Nephron (organoid): ENCODE measurements at regions not wholly inside any gene's neighbourhood (a gene's known extent, or its start where the extent isn't known, plus 50 kb on each side); places are given as distances from the start of the nearest gene placed in this dataset.

Experiments used
- H3K27ac Mint-ChIP-seq, 3 experiments: 2 replicates each; pipeline ENCODE4 v1.8.0; 2020; ENCODE audit warnings: mixed read lengths in 3 of 3, mild to moderate bottlenecking in 2 of 3, moderate library complexity in 1 of 3
- H3K27me3 Mint-ChIP-seq: 2 replicates; pipeline ENCODE4 v1.8.0; 2021; ENCODE audit warnings: low read depth, mild to moderate bottlenecking, moderate library complexity, mixed read lengths
- H3K36me3 Mint-ChIP-seq: 2 replicates; pipeline ENCODE4 v1.8.0; 2020; ENCODE audit warnings: low read depth, mixed read lengths
- H3K4me1 Mint-ChIP-seq: 2 replicates; pipeline ENCODE4 v1.8.0; 2020; ENCODE audit warnings: mixed read lengths
- H3K4me3 Mint-ChIP-seq, 3 experiments: 2 replicates each; pipeline ENCODE4 v1.8.0; 2020; ENCODE audit warnings: mild to moderate bottlenecking in 3 of 3, mixed read lengths in 3 of 3, moderate library complexity in 2 of 3
- H3K9me3 Mint-ChIP-seq: 2 replicates; pipeline ENCODE4 v1.8.0; 2020; ENCODE audit warnings: mixed read lengths
- CTCF ChIP-seq, 3 experiments: fragments of 200-600 bp; sonication (generic); IDR thresholded peaks; one replicate each; pipeline ENCODE4 v1.5.0; 2021; ENCODE audit warnings: antibody characterized with exemption in 3 of 3; ENCODE audit not compliant: unreplicated experiment in 3 of 3

GRCh38 chr1:60908159-60908558, 174.2 kb upstream of the NFIA start:
- Mint-ChIP-seq H3K27ac (no peak overlapping the region), H3K4me1 (peaks cover 55% of the 10 kb centered on the region), H3K9me3 (no peaks in the 10 kb centered on the region), H3K4me3 (no peak overlapping the region), H3K27me3 (no peaks in the 10 kb centered on the region), H3K36me3 (no peaks in the 10 kb centered on the region)
- no peak for TF ChIP-seq CTCF (IDR thresholded peaks at IDR 0.05; ENCODE audit: unreplicated experiment in 3 of 3)

- Mint-ChIP-seq H3K4me1 (peaks cover 46% of the 10 kb centered on the region), H3K9me3 (no peaks in the 10 kb centered on the region), H3K36me3 (no peaks in the 10 kb centered on the region), H3K27me3 (no peaks in the 10 kb centered on the region), H3K4me3 (no peak overlapping the region), H3K27ac (no peak overlapping the region)
- TF ChIP-seq CTCF (IDR thresholded peaks at IDR 0.05; ENCODE audit: unreplicated experiment in 3 of 3), result no peak
These were observed 175.8 kb upstream of the NFIA start for GRCh38 chr1:60906526-60906925.

GRCh38 chr1:60906039-60906438, 176.3 kb upstream of the NFIA start:
- TF ChIP-seq CTCF (IDR thresholded peaks at IDR 0.05; ENCODE audit: unreplicated experiment in 3 of 3), result no peak
- Mint-ChIP-seq H3K4me1 (peaks cover 42% of the 10 kb centered on the region), H3K27ac (peak overlapping the region in 1 of 3 experiments; percentile 17), H3K9me3 (no peaks in the 10 kb centered on the region), H3K4me3 (no peak overlapping the region), H3K36me3 (no peaks in the 10 kb centered on the region), H3K27me3 (no peaks in the 10 kb centered on the region)

- H3K36me3 Mint-ChIP-seq, result no peaks in the 10 kb centered on the region
- peaks cover 36% of the 10 kb centered on the region for H3K4me1 Mint-ChIP-seq
- TF ChIP-seq CTCF (IDR thresholded peaks at IDR 0.05; ENCODE audit: unreplicated experiment in 3 of 3), result no peak
- H3K4me3 Mint-ChIP-seq, result no peak overlapping the region
- peak overlapping the region; percentile 22 to 83 (median 32) for H3K27ac Mint-ChIP-seq
- H3K27me3 Mint-ChIP-seq, result no peaks in the 10 kb centered on the region
- H3K9me3 Mint-ChIP-seq, result no peaks in the 10 kb centered on the region
These were observed 178.1 kb upstream of the NFIA start for GRCh38 chr1:60904099-60904851.

DNA sequence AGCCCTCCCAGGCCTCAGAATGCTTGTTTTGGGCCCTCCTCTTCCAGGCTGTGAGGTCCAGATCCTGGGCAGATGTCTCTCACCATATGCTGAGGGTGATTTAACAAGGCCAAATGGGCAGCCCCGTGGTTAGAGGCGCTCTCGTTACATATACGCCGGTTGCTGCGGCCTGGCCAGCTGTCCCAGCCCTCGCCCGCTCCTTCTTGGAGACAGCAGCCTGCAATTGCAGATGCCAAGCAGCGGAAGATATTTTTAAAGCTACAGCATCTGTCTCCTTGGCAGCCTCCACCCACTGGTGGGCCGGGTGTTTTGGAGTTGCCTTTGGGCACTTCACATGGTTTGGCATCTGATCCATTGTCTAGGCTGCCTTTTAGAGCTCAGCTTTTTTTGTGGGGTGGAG, 178.8 kb upstream of the NFIA start:
- no peaks in the 10 kb centered on the region for H3K9me3 Mint-ChIP-seq
- H3K27ac Mint-ChIP-seq, result peak overlapping the region in 2 of 3 experiments; percentile 31 to 83
- H3K4me1 Mint-ChIP-seq, result peaks cover 36% of the 10 kb centered on the region
- no peak for TF ChIP-seq CTCF (IDR thresholded peaks at IDR 0.05; ENCODE audit: unreplicated experiment in 3 of 3)
- H3K27me3 Mint-ChIP-seq, result no peaks in the 10 kb centered on the region
- H3K36me3 Mint-ChIP-seq, result no peaks in the 10 kb centered on the region
- peak overlapping the region in 1 of 3 experiments; percentile 14 for H3K4me3 Mint-ChIP-seq

DNA sequence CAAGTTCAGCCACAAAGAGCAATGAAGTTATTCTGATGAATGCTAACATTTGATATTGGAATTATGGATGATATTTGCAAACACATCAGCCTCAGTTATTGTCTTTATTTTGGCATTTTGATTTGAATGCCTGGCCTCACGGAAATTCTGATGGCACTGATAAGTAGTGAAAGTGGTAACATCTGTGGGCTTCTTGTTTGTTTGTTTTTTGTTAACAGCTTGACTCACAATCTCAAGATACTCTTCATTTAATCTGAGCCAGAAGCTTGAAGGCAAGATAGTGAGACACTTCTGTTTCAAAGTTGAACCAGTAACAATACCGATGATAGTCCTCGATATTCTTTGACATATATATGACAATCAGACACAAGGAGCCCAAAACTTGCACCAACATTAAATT, 182.9 kb upstream of the NFIA start:
- H3K4me1 Mint-ChIP-seq, result peaks cover 39% of the 10 kb centered on the region
- no peak for TF ChIP-seq CTCF (IDR thresholded peaks at IDR 0.05; ENCODE audit: unreplicated experiment in 3 of 3)
- H3K9me3 Mint-ChIP-seq, result no peaks in the 10 kb centered on the region
- no peaks in the 10 kb centered on the region for H3K36me3 Mint-ChIP-seq
- H3K27me3 Mint-ChIP-seq, result no peaks in the 10 kb centered on the region
- no peak overlapping the region for H3K4me3 Mint-ChIP-seq
- no peak overlapping the region for H3K27ac Mint-ChIP-seq
